IPS-20b (cell line): ENCODE measurements at regions not wholly inside any gene's neighbourhood (a gene's known extent, or its start where the extent isn't known, plus 50 kb on each side); places are given as distances from the start of the nearest gene placed in this dataset.

Source experiments
- H3K27ac ChIP-seq: one replicate; pipeline ENCODE4 v1.5.1; 2013; ENCODE audit warnings: low read length
- H3K27me3 ChIP-seq: 2 replicates; pipeline ENCODE4 v1.6.1; 2013; ENCODE audit warnings: mild to moderate bottlenecking, low read length, inconsistent platforms; ENCODE audit not compliant: insufficient read depth
- H3K36me3 ChIP-seq: 2 replicates; pipeline ENCODE4 v1.6.1; 2013; ENCODE audit warnings: low read depth, mild to moderate bottlenecking, inconsistent platforms, low read length, moderate library complexity; ENCODE audit not compliant: insufficient read depth
- H3K4me1 ChIP-seq: 2 replicates; pipeline ENCODE4 v1.6.1; 2013; ENCODE audit warnings: mild to moderate bottlenecking, control low read depth, inconsistent platforms, low read length, moderate library complexity; ENCODE audit not compliant: insufficient read depth
- H3K4me3 ChIP-seq: 2 replicates; pipeline ENCODE4 v1.5.1; 2013; ENCODE audit warnings: mild to moderate bottlenecking, low read length, inconsistent platforms
- H3K9ac ChIP-seq: 2 replicates; pipeline ENCODE4 v1.6.1; 2013; ENCODE audit warnings: low read depth, mild to moderate bottlenecking, inconsistent platforms, low read length, moderate library complexity
- H3K9me3 ChIP-seq: 2 replicates; pipeline ENCODE4 v1.6.1; 2013; ENCODE audit warnings: mild to moderate bottlenecking, low read depth, low read length, inconsistent platforms; ENCODE audit not compliant: insufficient read depth

DNA sequence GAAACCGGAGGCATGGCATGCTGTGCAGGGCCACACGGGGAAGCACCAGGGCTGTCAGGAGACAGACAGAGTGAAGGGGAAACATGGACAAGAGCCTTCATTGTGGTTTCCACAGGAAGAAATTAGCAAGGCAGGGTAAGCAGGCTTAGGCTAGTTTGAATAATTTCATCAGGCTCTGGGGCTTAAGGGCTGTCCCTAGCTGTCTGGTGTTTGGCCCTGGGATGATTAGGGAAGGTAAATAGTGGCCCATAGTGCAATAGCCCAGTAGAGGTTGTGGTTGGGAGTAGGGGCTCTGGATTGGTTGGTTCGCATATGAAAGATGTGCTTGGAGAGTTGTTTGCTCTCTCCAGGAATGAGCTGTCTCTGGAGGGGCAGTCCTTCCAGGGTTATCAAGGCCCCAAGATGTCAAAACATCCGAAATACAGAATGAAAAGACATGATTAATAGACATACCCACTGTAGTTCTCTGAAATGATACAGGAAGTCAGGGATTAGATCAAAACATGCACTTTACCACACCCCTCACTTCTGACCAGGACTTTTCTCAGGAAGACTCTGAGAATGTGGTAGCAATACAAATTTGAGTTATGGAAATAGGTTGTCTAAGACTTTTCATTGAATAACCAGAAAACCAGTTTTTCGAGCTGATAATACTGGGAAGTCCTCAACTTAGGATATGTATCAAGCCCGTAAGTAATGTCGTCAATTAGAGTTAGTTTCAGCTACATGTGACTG, 224.9 kb upstream of the NFE2L3 start:
- Histone ChIP-seq H3K9me3 (no peaks in the 10 kb centered on the region; the same call in none of the 2 replicates), H3K4me1 (no peaks in the 10 kb centered on the region), H3K4me3 (no peak overlapping the region), H3K36me3 (no peaks in the 10 kb centered on the region), H3K9ac (no peak overlapping the region), H3K27ac (no peak overlapping the region), H3K27me3 (no peaks in the 10 kb centered on the region)

DNA sequence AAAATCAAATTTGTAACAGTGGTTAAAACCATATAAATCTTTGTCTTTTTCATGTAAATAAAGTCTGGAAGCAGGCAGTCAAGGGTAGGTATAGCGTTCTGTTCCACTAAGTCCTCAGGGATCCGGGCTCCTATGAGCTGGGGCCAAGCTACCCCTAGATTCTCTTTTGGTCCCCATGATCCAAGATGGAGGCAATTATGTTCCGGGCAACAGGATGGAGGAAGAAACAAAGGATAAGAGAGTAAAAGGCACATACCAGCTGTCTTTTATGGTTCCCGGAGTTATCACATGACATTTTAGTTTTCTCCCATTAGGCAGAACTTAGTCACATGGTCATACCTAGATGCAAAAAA, 224.4 kb upstream of the NFE2L3 start:
- Histone ChIP-seq H3K36me3 (no peaks in the 10 kb centered on the region), H3K27ac (no peak overlapping the region), H3K4me1 (no peaks in the 10 kb centered on the region), H3K4me3 (no peak overlapping the region), H3K9ac (no peak overlapping the region), H3K9me3 (no peaks in the 10 kb centered on the region; the same call in none of the 2 replicates), H3K27me3 (no peaks in the 10 kb centered on the region)

DNA sequence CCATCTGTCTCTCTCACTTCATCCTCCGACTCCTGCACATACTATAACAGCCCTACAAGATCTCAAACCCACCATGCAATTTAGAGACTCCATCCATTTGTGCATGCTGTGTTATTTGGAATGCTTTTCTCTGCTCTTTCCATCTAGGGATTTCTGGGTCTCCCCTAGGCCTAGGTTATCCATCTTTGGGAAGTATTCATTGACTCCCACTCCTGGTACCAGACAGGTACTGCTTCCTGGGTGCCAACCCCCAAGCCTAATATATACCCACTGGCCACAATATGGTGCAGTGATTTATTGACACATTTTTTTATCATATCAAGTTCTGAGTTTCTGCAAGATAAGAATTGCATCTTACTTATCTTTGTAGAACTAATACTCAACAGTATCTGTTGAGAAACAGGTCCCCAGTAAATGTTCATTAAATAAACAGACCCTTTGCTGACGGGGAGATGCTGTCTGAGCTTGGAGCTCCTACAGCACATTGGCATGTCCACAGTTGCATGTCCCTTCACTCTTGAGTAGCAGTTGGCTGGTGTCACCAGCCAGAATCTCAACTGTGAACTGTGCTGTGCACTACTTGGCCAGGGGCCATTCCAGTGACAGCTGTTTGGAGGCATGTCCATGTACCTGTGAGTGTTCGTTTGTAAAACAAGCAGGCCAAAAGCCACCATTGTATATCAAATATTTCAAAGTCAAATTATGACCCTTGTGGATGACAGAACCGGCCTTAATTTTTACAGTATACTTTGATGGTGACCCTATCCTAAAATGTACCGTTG, 223.3 kb upstream of the NFE2L3 start:
- H3K9me3 ChIP-seq: peaks cover 5% of the 10 kb centered on the region

DNA sequence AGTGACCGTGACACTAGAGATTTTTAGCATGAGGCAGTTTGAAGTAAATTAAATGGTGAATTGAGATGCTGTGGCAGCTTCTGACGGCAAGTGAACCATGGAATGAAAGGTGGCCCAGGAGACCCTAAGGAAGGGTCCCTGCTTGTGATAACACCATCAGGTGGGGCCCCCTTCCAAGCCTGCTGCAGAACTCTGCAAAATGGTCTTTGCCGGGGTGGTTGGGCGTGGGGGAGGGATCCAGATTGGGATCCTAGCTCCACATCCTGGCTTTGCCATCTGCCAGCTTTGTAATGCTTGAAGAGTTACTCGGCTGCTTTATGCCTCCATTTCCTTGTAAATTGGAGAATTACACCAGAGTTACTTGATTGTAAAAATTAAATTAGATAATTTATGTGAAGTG, 222.6 kb upstream of the NFE2L3 start:
- Histone ChIP-seq H3K36me3 (no peaks in the 10 kb centered on the region), H3K9ac (no peak overlapping the region), H3K27me3 (no peaks in the 10 kb centered on the region), H3K4me3 (no peak overlapping the region), H3K27ac (no peak overlapping the region), H3K9me3 (peaks cover 7% of the 10 kb centered on the region), H3K4me1 (no peaks in the 10 kb centered on the region)

More for the DNA sequence above, 223.3 kb upstream of the NFE2L3 start:
- Histone ChIP-seq H3K9ac (no peak overlapping the region), H3K36me3 (no peaks in the 10 kb centered on the region), H3K4me1 (no peaks in the 10 kb centered on the region), H3K27me3 (no peaks in the 10 kb centered on the region), H3K27ac (no peak overlapping the region), H3K4me3 (no peak overlapping the region)

DNA sequence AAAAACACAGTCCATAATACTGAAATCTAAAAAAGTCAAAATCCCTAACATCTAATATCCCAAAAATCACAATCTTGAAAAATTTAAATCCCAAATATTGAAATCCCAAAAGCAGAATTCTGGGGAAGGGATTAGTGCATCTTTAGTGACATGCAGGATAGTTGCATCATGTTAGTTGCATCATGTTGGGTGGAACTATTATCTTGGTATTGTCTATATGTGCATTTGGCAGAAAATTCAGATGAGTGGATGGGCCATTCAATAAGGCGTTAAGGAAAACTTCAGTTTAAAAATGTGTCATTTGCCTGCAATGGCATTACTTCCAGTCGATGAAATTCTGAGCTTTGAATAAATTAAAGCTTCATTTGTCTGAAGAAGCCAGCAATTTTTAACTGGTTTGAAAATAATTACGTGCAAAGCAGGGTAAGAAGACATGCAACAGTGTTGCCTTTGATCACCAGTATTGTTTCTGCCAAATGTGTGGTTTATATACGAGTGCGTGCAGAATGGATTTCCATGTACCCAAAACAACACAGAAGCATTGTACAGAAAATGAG, 221.4 kb upstream of the NFE2L3 start:
- no peak overlapping the region for H3K27ac ChIP-seq
- no peak overlapping the region for H3K4me3 ChIP-seq
- no peak overlapping the region for H3K9ac ChIP-seq
- H3K36me3 ChIP-seq: no peaks in the 10 kb centered on the region
- no peaks in the 10 kb centered on the region for H3K4me1 ChIP-seq
- H3K27me3 ChIP-seq: no peaks in the 10 kb centered on the region
- peaks cover 7% of the 10 kb centered on the region for H3K9me3 ChIP-seq

DNA sequence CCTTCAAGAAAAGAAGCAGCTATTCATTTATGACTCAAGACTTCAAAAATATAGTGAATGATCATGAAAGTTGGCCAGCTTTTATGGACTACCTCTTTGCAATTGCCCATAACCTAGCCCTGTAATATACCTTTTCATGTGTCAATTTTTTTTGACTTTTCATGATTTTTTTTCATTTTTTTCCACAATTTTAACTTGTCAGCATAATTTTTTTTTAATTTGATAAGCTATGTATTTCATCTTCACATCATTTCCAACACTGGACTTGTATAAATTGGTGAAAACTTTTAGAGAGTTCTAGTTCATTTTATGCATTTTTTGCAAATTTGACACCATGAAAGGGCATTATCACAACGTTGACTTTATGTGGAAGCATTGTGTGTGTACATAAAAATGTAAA, 220.8 kb upstream of the NFE2L3 start:
- no peaks in the 10 kb centered on the region for H3K36me3 ChIP-seq
- H3K27ac ChIP-seq: no peak overlapping the region
- H3K9me3 ChIP-seq: peaks cover 7% of the 10 kb centered on the region
- H3K27me3 ChIP-seq: no peaks in the 10 kb centered on the region
- H3K4me3 ChIP-seq: no peak overlapping the region
- no peak overlapping the region for H3K9ac ChIP-seq
- no peaks in the 10 kb centered on the region for H3K4me1 ChIP-seq

DNA sequence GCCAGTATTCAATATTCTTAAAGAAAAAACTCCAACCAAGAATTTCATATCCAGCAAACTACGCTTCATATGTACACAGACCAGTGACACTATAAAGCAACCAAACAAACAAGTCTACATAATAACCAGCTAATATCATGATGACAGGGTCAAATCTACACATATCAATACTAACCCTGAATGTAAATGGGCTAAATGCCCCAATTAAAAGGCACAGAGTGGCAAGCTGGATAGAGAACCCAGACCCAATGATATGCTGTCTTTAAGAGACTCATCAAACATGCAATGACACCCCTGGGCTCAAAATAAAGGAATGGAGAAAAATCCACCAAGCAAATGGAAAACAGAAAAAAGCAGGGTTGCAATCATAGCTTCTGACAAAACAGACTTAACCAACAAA, 218.1 kb upstream of the NFE2L3 start:
- Histone ChIP-seq H3K4me3 (no peak overlapping the region), H3K36me3 (no peaks in the 10 kb centered on the region), H3K9ac (no peak overlapping the region), H3K27me3 (no peaks in the 10 kb centered on the region), H3K27ac (no peak overlapping the region), H3K9me3 (peaks cover 7% of the 10 kb centered on the region), H3K4me1 (no peaks in the 10 kb centered on the region)

DNA sequence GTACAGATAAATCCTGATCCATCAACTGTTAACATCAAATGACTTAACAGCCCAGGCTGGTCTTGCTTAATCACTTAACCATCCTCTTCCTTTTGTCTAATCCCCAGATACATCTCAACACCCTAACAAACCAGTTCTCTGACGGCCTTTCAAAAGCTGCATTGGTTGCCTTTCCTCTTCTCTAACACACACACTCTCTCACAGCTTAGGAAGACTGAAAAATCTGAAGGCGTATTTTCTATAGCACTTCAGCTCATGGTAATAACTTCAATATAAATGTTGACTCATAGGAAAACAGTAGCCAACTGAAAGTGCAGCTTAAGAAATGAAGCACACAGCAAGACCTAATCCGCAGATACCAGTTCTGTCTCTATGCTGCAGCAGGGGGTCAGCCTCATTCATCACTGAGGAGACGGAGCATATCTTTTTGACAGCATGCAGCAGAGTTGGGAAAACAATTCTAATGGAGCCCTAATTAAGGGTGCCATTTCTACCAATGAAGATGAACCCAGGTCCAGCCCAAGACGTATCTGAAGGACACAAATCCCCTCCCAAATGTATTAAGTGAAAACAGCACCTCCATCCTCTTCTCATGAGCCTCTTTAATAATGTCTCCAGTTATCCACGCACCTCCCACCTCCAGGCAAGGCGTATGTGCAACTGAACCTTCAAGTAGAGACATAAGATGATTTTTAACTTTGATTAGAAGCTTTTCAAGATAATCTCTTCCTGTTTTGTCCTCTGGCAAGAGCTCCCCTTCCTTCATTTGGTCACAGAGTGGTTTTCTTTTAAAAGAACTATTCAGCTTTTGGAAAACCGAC, 211.7 kb upstream of the NFE2L3 start:
- Histone ChIP-seq H3K36me3 (no peaks in the 10 kb centered on the region), H3K27ac (no peak overlapping the region), H3K4me3 (no peak overlapping the region), H3K27me3 (no peaks in the 10 kb centered on the region), H3K9me3 (no peaks in the 10 kb centered on the region), H3K9ac (no peak overlapping the region), H3K4me1 (no peaks in the 10 kb centered on the region)

DNA sequence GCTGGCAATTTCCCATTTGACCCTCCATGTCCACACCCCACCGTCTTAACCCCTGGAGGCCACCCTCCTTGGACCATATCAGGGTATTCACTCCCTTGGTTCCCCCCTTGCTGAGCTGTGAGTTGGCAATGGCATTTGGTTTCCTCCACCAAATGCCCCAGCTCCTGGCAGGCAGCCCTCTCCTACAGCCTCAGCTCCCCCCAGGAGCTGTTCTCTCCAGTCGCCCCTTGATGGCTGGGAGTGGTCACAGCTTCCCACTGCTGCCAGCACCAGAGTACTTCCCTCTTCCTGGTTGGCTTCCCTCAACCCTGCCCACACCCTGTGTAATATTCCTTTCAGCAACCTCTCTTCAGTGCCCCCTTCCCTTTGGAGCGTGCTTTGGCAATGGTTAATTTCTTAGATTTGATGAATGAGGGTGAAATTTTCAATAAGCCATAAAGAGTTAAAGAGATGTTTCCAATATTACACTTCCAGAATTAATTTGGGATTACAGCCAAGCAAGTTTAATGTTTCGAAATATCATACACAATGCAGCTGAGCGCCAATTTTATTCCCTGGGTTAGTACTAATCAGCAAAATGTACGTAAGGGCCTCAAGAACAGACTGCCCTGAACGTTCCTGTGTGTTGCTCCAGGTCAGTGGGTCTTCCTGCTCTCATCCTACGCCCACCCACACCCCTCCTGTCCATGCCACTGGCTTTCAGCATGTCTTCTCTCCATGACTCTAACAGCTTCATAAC, 207.1 kb upstream of the NFE2L3 start:
- Histone ChIP-seq H3K9me3 (no peaks in the 10 kb centered on the region), H3K9ac (no peak overlapping the region), H3K27ac (no peak overlapping the region), H3K36me3 (no peaks in the 10 kb centered on the region), H3K4me3 (no peak overlapping the region), H3K4me1 (peaks cover 17% of the 10 kb centered on the region; the same call in 1 of the 2 replicates), H3K27me3 (no peaks in the 10 kb centered on the region)

DNA sequence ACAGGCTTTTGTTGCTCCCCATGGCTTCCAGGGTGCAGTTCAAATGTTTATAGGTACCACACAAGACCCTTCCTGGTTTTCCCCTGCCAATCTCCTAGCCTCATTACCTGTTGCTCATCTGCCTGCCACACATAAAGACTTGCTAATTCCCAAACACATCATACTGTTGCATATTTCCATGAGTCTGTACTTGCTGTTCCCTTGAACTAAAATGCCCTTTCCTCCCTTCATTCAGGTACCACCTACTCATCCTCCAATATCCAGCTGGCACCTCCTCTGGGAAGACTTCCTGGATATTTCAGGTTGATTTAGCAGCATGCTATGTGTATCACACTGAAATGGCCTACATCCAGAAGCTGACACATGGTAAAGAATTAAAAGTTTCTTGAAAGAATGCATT, 206.4 kb upstream of the NFE2L3 start:
- H3K9ac ChIP-seq: no peak overlapping the region
- H3K4me1 ChIP-seq: peaks cover 17% of the 10 kb centered on the region; the same call in 1 of the 2 replicates
- no peaks in the 10 kb centered on the region for H3K9me3 ChIP-seq
- no peak overlapping the region for H3K27ac ChIP-seq
- H3K4me3 ChIP-seq: no peak overlapping the region
- H3K36me3 ChIP-seq: no peaks in the 10 kb centered on the region
- no peaks in the 10 kb centered on the region for H3K27me3 ChIP-seq

DNA sequence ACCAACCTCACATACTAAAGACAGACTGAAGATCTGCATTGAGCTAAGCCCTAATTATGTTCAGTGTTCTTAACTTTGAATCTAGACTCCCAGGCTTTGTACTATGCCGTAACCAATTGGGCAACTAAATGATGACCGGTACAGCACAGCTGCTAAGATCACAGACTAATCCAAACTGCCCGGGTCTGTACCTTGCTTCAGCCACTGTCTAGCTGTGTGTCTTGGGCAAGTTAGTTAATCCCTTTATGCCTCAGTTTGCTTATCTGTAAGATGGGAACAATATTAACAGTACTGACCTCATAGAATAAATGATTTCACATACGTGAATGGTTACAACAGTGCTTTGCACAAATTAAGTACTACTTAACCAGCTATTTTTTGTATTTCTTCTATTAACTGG, 205.8 kb upstream of the NFE2L3 start:
- peaks cover 17% of the 10 kb centered on the region; the same call in 1 of the 2 replicates for H3K4me1 ChIP-seq
- H3K9me3 ChIP-seq: no peaks in the 10 kb centered on the region
- H3K27me3 ChIP-seq: no peaks in the 10 kb centered on the region

More for the DNA sequence above, 205.8 kb upstream of the NFE2L3 start:
- H3K27ac ChIP-seq: no peak overlapping the region
- H3K4me3 ChIP-seq: no peak overlapping the region
- no peak overlapping the region for H3K9ac ChIP-seq
- H3K36me3 ChIP-seq: no peaks in the 10 kb centered on the region
